GM19023 (cell line): ENCODE measurements at regions not wholly inside any gene's neighbourhood (a gene's known extent, or its start where the extent isn't known, plus 50 kb on each side); places are given as distances from the start of the nearest gene placed in this dataset.

Experiments used
- ATAC-seq: cut with Tn5 transposase; IDR thresholded peaks from one replicate; pipeline ENCODE4 v1.9.1; 2021; ENCODE audit warnings: mild to moderate bottlenecking, moderate library complexity; ENCODE audit not compliant: unreplicated experiment

DNA sequence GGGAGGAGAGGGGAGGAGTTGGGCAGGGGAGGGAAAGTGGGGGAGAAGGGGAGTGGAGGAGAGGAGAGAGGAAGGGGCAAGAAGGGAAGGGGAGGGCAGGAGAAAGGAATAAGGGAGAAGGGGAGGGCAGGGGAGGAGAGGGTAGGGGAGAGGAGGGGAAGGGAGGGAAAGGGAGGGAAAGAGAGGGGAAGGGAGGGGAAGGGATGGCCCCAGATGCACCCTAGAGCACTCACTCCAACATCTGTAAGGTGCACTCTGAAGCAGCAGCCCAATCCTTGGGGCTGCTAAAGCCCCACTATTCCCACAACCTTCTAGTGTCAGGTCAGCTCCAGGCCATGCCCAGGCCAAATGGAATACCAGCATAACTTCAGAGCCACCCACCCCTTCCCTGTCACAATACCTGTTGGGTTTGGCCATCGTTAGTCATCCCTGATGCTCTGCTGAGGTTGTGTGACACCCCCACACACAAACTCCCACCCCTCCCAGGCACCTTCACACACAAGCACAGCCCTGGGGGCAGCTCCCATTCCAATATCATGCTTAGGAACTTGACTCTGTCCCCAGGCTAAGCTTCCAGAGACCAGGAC lies 55.7 kb upstream of the PKDCC start:
- no peak for ATAC-seq

DNA sequence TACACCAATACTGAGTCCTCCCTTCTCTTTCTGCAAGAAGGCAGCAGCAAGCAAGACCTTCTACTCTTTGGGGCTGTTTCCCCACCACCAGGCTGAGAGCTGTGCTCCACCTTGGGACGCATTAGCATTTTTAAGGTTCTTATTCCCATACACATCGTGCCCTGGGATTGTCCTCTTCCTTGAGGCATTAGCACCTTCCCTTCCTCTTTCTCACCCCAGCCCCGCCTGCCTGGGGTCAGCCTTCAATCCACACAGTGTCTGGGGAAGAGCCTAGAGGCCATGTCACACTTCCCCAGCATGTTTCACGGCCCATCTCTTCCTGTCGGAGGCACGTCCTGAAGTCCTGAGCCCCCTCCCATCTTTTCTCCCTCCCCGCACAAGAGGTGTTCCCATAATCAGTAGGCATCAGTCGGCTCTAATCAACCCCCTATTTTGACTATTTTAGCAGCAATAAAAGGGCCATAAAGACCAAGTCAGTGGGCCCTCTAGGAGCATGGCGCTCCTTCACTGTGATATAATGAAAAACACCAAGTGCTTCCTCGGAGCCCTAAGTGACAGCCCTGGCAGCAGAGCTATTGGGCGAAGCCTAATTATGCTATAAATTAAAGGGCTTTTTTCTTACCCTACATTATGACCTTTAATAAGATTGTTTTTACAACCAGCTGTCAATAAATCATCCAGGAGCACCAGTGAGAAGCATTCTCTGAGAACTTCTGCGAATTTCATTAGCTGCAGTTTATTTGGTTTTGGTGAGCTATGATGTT lies 55.0 kb upstream of the PKDCC start:
- no peak for ATAC-seq

DNA sequence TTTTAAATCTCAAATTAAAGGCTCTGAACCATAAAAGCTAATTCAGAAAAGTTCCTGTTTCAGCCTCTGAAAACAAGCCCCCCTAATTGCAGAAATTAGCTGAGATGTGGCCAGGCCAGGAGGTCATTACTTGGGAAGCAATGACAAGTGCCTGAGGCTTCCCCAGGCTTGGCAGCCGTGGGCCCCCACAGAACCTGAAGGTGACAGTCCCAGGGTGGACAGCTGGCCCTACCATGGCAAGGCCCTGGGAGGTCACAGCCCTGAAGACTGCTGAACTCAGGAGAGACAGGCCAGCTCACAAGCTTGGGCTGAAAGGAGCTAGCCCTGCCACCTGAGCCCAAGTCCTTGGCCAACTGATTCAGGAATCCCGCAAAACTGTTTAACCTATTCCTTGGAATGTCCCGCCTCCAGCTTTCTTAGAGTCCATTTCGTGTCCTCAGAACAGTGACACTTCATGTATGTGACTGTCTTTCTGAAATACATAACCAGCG lies 54.3 kb upstream of the PKDCC start:
- ATAC-seq: no peak

GRCh38 chr2:41994233-41994637 lies 53.6 kb upstream of the PKDCC start:
- no peak for ATAC-seq

GRCh38 chr2:41994661-41995060 lies 53.2 kb upstream of the PKDCC start:
- no peak for ATAC-seq

GRCh38 chr2:41997561-41997960 lies 50.3 kb upstream of the PKDCC start:
- ATAC-seq: no peak
